OCI-LY1 (cell line): ENCODE measurements at regions not wholly inside any gene's neighbourhood (a gene's known extent, or its start where the extent isn't known, plus 50 kb on each side); places are given as distances from the start of the nearest gene placed in this dataset.

Experiments used
- EZH2 ChIP-seq: fragments of 200-600 bp; sonication (generic), shearing (Covaris generic); IDR thresholded peaks from 2 replicates; pipeline ENCODE4 v1.8.0; 2017; ENCODE audit warnings: borderline replicate concordance, mixed run types, mild to moderate bottlenecking, antibody characterized with exemption, low read length, moderate library complexity, mixed read lengths
- TF ChIP-seq, protein P1 (sequence below): fragments of 200-600 bp; sonication (generic), shearing (Covaris generic); IDR thresholded peaks from 2 replicates; pipeline ENCODE4 v1.5.1; 2017; ENCODE audit warnings: mild to moderate bottlenecking, antibody characterized with exemption, low read length, moderate library complexity, mixed read lengths

DNA sequence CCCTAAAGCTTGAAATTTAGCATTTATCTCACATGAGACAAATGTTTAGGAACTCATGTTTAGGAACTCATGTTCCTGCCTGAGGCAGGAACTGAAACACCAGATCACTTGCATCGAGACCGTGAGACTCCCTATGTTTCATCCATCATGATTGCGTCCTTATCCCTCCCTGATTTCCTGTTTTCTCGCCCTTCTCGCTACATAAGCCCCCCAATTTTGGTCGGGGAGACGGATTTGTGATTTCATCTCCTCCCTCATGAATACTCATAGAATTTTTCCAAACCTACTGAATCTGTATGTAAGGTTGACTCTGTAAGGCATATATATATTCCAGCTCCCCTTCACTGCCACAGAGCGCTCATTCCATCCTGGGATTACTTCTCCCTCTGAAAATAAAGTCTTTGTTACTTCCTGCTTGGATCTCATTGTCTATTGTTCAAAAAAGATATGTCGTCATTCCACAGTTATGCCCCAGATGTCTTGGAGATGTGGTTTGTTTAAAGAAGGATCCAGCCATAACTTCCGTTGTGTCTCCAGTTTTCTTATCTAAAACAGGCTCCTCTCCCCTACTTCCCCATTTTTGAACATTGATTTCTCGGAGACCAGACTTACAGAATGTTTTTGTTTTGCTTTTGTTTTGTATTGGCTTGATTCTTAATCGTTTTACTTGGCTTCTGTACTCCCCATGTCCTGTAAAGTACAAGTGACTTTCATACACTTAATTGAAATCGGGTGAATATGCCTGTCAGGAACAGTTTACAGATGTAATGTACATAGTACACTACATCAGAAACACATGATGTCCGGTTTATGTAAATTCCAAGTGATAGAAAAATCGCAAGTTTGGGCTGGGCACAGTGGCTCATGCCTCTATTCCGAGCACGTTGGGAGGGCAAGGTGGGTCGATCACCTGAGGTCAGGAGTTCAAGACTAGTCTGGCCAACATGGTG is 118.7 kb downstream of the HFE start:
- TF ChIP-seq, protein P1, sequence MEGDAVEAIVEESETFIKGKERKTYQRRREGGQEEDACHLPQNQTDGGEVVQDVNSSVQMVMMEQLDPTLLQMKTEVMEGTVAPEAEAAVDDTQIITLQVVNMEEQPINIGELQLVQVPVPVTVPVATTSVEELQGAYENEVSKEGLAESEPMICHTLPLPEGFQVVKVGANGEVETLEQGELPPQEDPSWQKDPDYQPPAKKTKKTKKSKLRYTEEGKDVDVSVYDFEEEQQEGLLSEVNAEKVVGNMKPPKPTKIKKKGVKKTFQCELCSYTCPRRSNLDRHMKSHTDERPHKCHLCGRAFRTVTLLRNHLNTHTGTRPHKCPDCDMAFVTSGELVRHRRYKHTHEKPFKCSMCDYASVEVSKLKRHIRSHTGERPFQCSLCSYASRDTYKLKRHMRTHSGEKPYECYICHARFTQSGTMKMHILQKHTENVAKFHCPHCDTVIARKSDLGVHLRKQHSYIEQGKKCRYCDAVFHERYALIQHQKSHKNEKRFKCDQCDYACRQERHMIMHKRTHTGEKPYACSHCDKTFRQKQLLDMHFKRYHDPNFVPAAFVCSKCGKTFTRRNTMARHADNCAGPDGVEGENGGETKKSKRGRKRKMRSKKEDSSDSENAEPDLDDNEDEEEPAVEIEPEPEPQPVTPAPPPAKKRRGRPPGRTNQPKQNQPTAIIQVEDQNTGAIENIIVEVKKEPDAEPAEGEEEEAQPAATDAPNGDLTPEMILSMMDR, result no peak
- no peak for TF ChIP-seq EZH2
